IMR-90 (cell line): ENCODE measurements at regions not wholly inside any gene's neighbourhood (a gene's known extent, or its start where the extent isn't known, plus 50 kb on each side); places are given as distances from the start of the nearest gene placed in this dataset.

Experiments
- ATAC-seq: fragments of 200-7000 bp; cut with Tn5 transposase; 2 replicates; pipeline ENCODE4 v1.9.1; 2020; ENCODE audit warnings: low read depth, mild to moderate bottlenecking, moderate library complexity
- BruUV-seq: library from RNA; stranded (reverse); fragments of 400-500 nt; replicated peaks from 2 replicates; lab custom pipeline; 2021; lab: Mats Ljungman, UMichigan
- CTCF ChIA-PET: fragments of 300-600 bp; formaldehyde crosslinking; extraction: SDS; loops from one replicate; lab custom pipeline; 2021; ENCODE audit warnings: antibody characterized with exemption; lab: Yijun Ruan, JAX
- POLR2A ChIA-PET: fragments of 300-600 bp; sonication (Branson Sonifier 250); formaldehyde crosslinking; loops from one replicate; lab custom pipeline; 2022; ENCODE audit warnings: antibody characterized with exemption; ENCODE audit not compliant: unreplicated experiment; lab: Charles Lee
- DNase-seq: peaks from one replicate; pipeline ENCODE4 v3.0.0; 2013
- H2AFZ ChIP-seq: replicated peaks from 2 replicates; pipeline ENCODE3; 2013; ENCODE audit warnings: low read length, mild to moderate bottlenecking; ENCODE audit not compliant: poor library complexity
- H2AK5ac ChIP-seq: 2 replicates; pipeline ENCODE4 v1.6.1; 2013; ENCODE audit warnings: low read depth, low read length, inconsistent platforms
- H2AK9ac ChIP-seq: replicated peaks from 2 replicates; pipeline ENCODE3; 2013; ENCODE audit warnings: mild to moderate bottlenecking, low read depth, low read length, moderate library complexity; ENCODE audit not compliant: poor library complexity
- H2BK120ac ChIP-seq: 2 replicates; pipeline ENCODE4 v1.6.1; 2013; ENCODE audit warnings: low read depth, low read length, inconsistent platforms
- H2BK15ac ChIP-seq: 3 replicates; pipeline ENCODE4 v1.6.1; 2013; ENCODE audit warnings: low read depth, low read length, inconsistent platforms
- H2BK20ac ChIP-seq: 2 replicates; pipeline ENCODE4 v1.6.1; 2013; ENCODE audit warnings: low read depth, mild to moderate bottlenecking, inconsistent platforms, low read length, moderate library complexity
- H2BK5ac ChIP-seq: 2 replicates; pipeline ENCODE4 v1.6.1; 2013; ENCODE audit warnings: mild to moderate bottlenecking, low read depth, low read length, inconsistent platforms; ENCODE audit not compliant: poor library complexity, severe bottlenecking
- H3K14ac ChIP-seq: replicated peaks from 2 replicates; pipeline ENCODE4 v1.6.1; 2013; ENCODE audit warnings: low read depth, low read length, inconsistent platforms
- H3K18ac ChIP-seq: 2 replicates; pipeline ENCODE4 v1.6.1; 2013; ENCODE audit warnings: low read depth, low read length, control low read depth
- H3K23ac ChIP-seq: 2 replicates; pipeline ENCODE4 v1.6.1; 2013; ENCODE audit warnings: low read depth, low read length, inconsistent platforms
- H3K27ac ChIP-seq: 2 replicates; pipeline ENCODE4 v1.5.1; 2013; ENCODE audit warnings: mild to moderate bottlenecking, control low read depth, low read length; ENCODE audit not compliant: insufficient read depth
- H3K27me3 ChIP-seq: 2 replicates; pipeline ENCODE4 v1.6.1; 2013; ENCODE audit warnings: low read length; ENCODE audit not compliant: control insufficient read depth, insufficient read depth
- H3K36me3 ChIP-seq: 2 replicates; pipeline ENCODE4 v1.6.1; 2013; ENCODE audit warnings: low read length, mixed read lengths; ENCODE audit not compliant: control insufficient read depth, insufficient read depth
- H3K4ac ChIP-seq: 2 replicates; pipeline ENCODE4 v1.6.1; 2013; ENCODE audit warnings: low read depth, low read length, inconsistent platforms
- H3K4me1 ChIP-seq: 2 replicates; pipeline ENCODE4 v1.6.1; 2013; ENCODE audit warnings: low read length, mixed read lengths; ENCODE audit not compliant: control insufficient read depth, insufficient read depth
- H3K4me2 ChIP-seq: 2 replicates; pipeline ENCODE4 v1.6.1; 2013; ENCODE audit warnings: low read depth, mild to moderate bottlenecking, control low read depth, low read length, moderate library complexity
- H3K4me3 ChIP-seq: 2 replicates; pipeline ENCODE4 v1.5.1; 2013; ENCODE audit warnings: low read depth, mild to moderate bottlenecking, control low read depth, low read length, moderate library complexity; ENCODE audit not compliant: insufficient read depth
- H3K56ac ChIP-seq: 2 replicates; pipeline ENCODE4 v1.6.1; 2013; ENCODE audit warnings: low read length, inconsistent platforms; ENCODE audit not compliant: insufficient read depth; ENCODE audit errors: extremely low read depth
- H3K79me1 ChIP-seq, 2 experiments: 2 replicates each; pipeline ENCODE4 v1.6.1; 2013; ENCODE audit warnings: low read length in 2 of 2, inconsistent platforms in 1 of 2, low read depth in 1 of 2
- H3K9ac ChIP-seq: 2 replicates; pipeline ENCODE4 v1.6.1; 2013; ENCODE audit warnings: low read depth, low read length, control low read depth
- H3K9me1 ChIP-seq: 2 replicates; pipeline ENCODE4 v1.6.1; 2013; ENCODE audit warnings: low read length, inconsistent platforms; ENCODE audit not compliant: insufficient read depth
- H3K9me3 ChIP-seq: 2 replicates; pipeline ENCODE4 v1.6.1; 2013; ENCODE audit warnings: low read length; ENCODE audit not compliant: control insufficient read depth, insufficient read depth
- H4K20me1 ChIP-seq: 2 replicates; pipeline ENCODE4 v1.6.1; 2013; ENCODE audit warnings: low read length, inconsistent platforms; ENCODE audit not compliant: insufficient read depth
- H4K5ac ChIP-seq: 2 replicates; pipeline ENCODE4 v1.6.1; 2013; ENCODE audit warnings: mild to moderate bottlenecking, low read depth, low read length, control low read depth
- H4K8ac ChIP-seq, 2 experiments: 2 replicates each; pipeline ENCODE4 v1.6.1; 2013; ENCODE audit warnings: low read depth in 2 of 2, low read length in 2 of 2, control low read depth in 1 of 2, inconsistent platforms in 1 of 2
- H4K91ac ChIP-seq: 2 replicates; pipeline ENCODE4 v1.6.1; 2013; ENCODE audit warnings: low read depth, low read length, inconsistent platforms; ENCODE audit not compliant: insufficient read depth
- BHLHE40 ChIP-seq: fragments of 150-350 bp; IDR thresholded peaks from 2 replicates; pipeline ENCODE4 v1.6.1; 2016; ENCODE audit warnings: mild to moderate bottlenecking, low read depth, low read length
- CEBPB ChIP-seq: IDR thresholded peaks from 2 replicates; pipeline ENCODE4 v1.6.1; 2012; ENCODE audit warnings: low read depth, low read length, improper control_type of control experiment
- CHD1 ChIP-seq: IDR thresholded peaks from 2 replicates; pipeline ENCODE4 v1.6.1; 2012; ENCODE audit warnings: low read depth, low read length, improper control_type of control experiment
- CTCF ChIP-seq: conservative IDR thresholded peaks from 2 replicates; pipeline ENCODE4 v1.5.1; 2012; ENCODE audit warnings: mild to moderate bottlenecking, low read depth, low read length, improper control_type of control experiment
- MAFK ChIP-seq: IDR thresholded peaks from 2 replicates; pipeline ENCODE4 v1.6.1; 2012; ENCODE audit warnings: low read depth, low read length, improper control_type of control experiment
- MAZ ChIP-seq: IDR thresholded peaks from 2 replicates; pipeline ENCODE4 v1.6.1; 2012; ENCODE audit warnings: low read depth, mild to moderate bottlenecking, low read length, improper control_type of control experiment, moderate library complexity, borderline replicate concordance
- MXI1 ChIP-seq: IDR thresholded peaks from 2 replicates; pipeline ENCODE4 v1.6.1; 2012; ENCODE audit warnings: low read depth, mild to moderate bottlenecking, low read length, moderate library complexity, borderline replicate concordance
- NFE2L2 ChIP-seq: fragments of 150-350 bp; IDR thresholded peaks from 2 replicates; pipeline ENCODE4 v1.6.1; 2016; ENCODE audit warnings: low read depth, mild to moderate bottlenecking, low read length
- RAD21 ChIP-seq: IDR thresholded peaks from 2 replicates; pipeline ENCODE4 v1.6.1; 2012; ENCODE audit warnings: low read length, improper control_type of control experiment
- RCOR1 ChIP-seq: IDR thresholded peaks from 2 replicates; pipeline ENCODE4 v1.6.1; 2012; ENCODE audit warnings: mild to moderate bottlenecking, low read length, improper control_type of control experiment; ENCODE audit not compliant: insufficient replicate concordance
- RFX5 ChIP-seq: IDR thresholded peaks from 2 replicates; pipeline ENCODE4 v1.8.0; 2012; ENCODE audit warnings: low read depth, mild to moderate bottlenecking, low read length, moderate library complexity
- SMC3 ChIP-seq: fragments of 150-350 bp; IDR thresholded peaks from 2 replicates; pipeline ENCODE4 v1.6.1; 2016; ENCODE audit warnings: low read depth, mild to moderate bottlenecking, antibody characterized with exemption, low read length, moderate library complexity
- WGBS, 2 experiments: methylation state at CpG; one replicate each; pipeline versions ENCODE4 v1.1.5 to v1.1.7; 2013; ENCODE audit warnings: missing lambda C conversion rate in 2 of 2; ENCODE audit not compliant: insufficient read length in 1 of 2; ENCODE audit errors: extremely low coverage in 2 of 2; 5-methylcytosine and 5-hydroxymethylcytosine counted together
- dilution Hi-C: fragments of 300-500 bp; cut with HindIII; formaldehyde crosslinking; loops from one replicate; pipeline ENCODE4 v1.14.3; 2018; ENCODE audit warnings: low sequenced_read_pairs; ENCODE audit not compliant: unreplicated experiment
- in situ Hi-C: fragments of 300-500 bp; cut with MboI; formaldehyde crosslinking; loops from 3 replicates; pipeline ENCODE4 v1.14.3; 2019; ENCODE audit warnings: low sequenced_read_pairs, inconsistent platforms, mixed read lengths
- intact Hi-C: fragments of 100-400 bp; cut with micrococcal nuclease; formaldehyde crosslinking; loops from 2 replicates; pipeline ENCODE4 v1.10.0; 2022
- TF ChIP-seq, protein P1 (sequence below): fragments of 150-350 bp; IDR thresholded peaks from 2 replicates; pipeline ENCODE4 v1.6.1; 2016; ENCODE audit warnings: low read depth, mild to moderate bottlenecking, low read length, moderate library complexity, borderline replicate concordance

DNA sequence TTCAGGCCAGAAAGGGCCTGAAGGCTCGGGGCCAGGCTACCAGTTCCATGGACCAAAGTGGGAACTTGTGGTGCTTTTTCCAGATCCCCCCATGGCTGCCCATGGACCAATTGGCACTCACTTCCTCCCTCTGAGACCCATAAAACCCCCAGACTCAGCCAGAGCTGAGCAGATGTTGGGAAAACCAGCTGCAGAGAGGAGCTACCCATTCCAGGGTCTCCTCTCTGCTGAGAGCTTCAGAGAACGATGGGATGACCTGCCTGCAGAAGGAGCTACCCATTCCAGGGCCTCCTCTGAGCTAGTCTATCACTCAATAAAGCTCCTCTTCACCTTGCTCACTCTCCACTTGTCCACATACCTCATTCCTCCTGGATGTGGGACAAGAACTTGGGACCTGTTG is 52.2 kb upstream of the MED9 start:
- Histone ChIP-seq H3K56ac (no peak overlapping the region), H3K4me1 (peaks cover 2% of the 10 kb centered on the region; the same call in 1 of the 2 replicates), H3K9ac (no peak overlapping the region), H4K20me1 (no peaks in the 10 kb centered on the region), H3K18ac (no peak overlapping the region), H3K23ac (no peak overlapping the region), H3K4ac (no peak overlapping the region), H2BK120ac (no peak overlapping the region), H3K9me1 (no peaks in the 10 kb centered on the region), H2BK5ac (no peak overlapping the region), H3K36me3 (no peaks in the 10 kb centered on the region), H2AK5ac (no peak overlapping the region), H2BK20ac (no peak overlapping the region), H3K9me3 (peaks cover 7% of the 10 kb centered on the region; the same call in 1 of the 2 replicates), H4K8ac (no peak overlapping the region), H2AFZ (no peak overlapping the region), H3K27me3 (peaks cover 3% of the 10 kb centered on the region; the same call in 1 of the 2 replicates), H2BK15ac (no peak overlapping the region), H3K14ac (no peak overlapping the region), H4K5ac (no peak overlapping the region), H3K4me2 (no peak overlapping the region), H4K91ac (no peak overlapping the region), H2AK9ac (no peak overlapping the region), H3K4me3 (no peak overlapping the region), H3K79me1 (no peaks in the 10 kb centered on the region), H3K27ac (no peak overlapping the region)
- dilution Hi-C loops: no loop called here
- TF ChIP-seq SMC3 (no peak), MAZ (no peak), RAD21 (no peak), RCOR1 (no peak), NFE2L2 (no peak), RFX5 (no peak), MAFK (no peak), CEBPB (no peak), MXI1 (no peak), CTCF (no peak), CHD1 (no peak), BHLHE40 (no peak)
- TF ChIP-seq, protein P1, sequence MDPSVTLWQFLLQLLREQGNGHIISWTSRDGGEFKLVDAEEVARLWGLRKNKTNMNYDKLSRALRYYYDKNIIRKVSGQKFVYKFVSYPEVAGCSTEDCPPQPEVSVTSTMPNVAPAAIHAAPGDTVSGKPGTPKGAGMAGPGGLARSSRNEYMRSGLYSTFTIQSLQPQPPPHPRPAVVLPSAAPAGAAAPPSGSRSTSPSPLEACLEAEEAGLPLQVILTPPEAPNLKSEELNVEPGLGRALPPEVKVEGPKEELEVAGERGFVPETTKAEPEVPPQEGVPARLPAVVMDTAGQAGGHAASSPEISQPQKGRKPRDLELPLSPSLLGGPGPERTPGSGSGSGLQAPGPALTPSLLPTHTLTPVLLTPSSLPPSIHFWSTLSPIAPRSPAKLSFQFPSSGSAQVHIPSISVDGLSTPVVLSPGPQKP: no peak
- in situ Hi-C loops: no loop called here
- POLR2A ChIA-PET: no interaction called here
- 67% methylated on average over 1 of the region's 2 CpGs; no CpG with 5 or more reads in 1 of the 2 experiments for WGBS, 2 experiments
- DNase-seq (no peak), ATAC-seq (no peak)
- intact Hi-C loops: no loop called here
- BruUV-seq: no TSS peak
- CTCF ChIA-PET: no interaction called here
